PC-9 (cell line): ENCODE measurements at regions not wholly inside any gene's neighbourhood (a gene's known extent, or its start where the extent isn't known, plus 50 kb on each side); places are given as distances from the start of the nearest gene placed in this dataset.

Experiments used
- BruUV-seq: library from RNA; stranded (reverse); fragments of 400-500 nt; replicated peaks from 2 replicates; lab custom pipeline; 2021; lab: Mats Ljungman, UMichigan
- CTCF ChIA-PET: fragments of 300-600 bp; sonication (Branson Sonifier 250); formaldehyde crosslinking; loops from one replicate; lab custom pipeline; 2022; ENCODE audit warnings: antibody characterized with exemption; lab: Charles Lee
- POLR2A ChIA-PET: fragments of 300-600 bp; sonication (Branson Sonifier 250); formaldehyde crosslinking; loops from one replicate; lab custom pipeline; 2022; ENCODE audit warnings: antibody characterized with exemption; ENCODE audit not compliant: unreplicated experiment; lab: Charles Lee
- DNase-seq, 2 experiments: peaks; one replicate each; pipeline versions ENCODE4 v3.0.0 to v3.0.0-alpha.2; 2015 to 2022; ENCODE audit warnings: mixed read lengths in 1 of 2
- H2AFZ ChIP-seq: fragments of 200-600 bp; sonication (generic); 2 replicates; pipeline ENCODE4 v1.8.1; 2017; ENCODE audit warnings: antibody characterized with exemption
- H3F3A ChIP-seq: fragments of 200-600 bp; sonication (generic); 2 replicates; pipeline ENCODE4 v1.8.1; 2017; ENCODE audit warnings: antibody characterized with exemption, mild to moderate bottlenecking, low read depth; ENCODE audit not compliant: insufficient read depth
- H3K27ac ChIP-seq: fragments of 200-600 bp; sonication (generic); 2 replicates; pipeline ENCODE4 v1.6.1; 2016; ENCODE audit warnings: mixed run types
- H3K27me3 ChIP-seq: fragments of 200-600 bp; sonication (generic); 2 replicates; pipeline ENCODE4 v1.6.1; 2016; ENCODE audit warnings: low read depth, mixed run types; ENCODE audit not compliant: insufficient read depth
- H3K36me3 ChIP-seq: fragments of 200-600 bp; sonication (generic); 2 replicates; pipeline ENCODE4 v1.6.1; 2016; ENCODE audit warnings: low read depth, mixed run types
- H3K4me1 ChIP-seq: fragments of 200-600 bp; sonication (generic); replicated peaks from 2 replicates; pipeline ENCODE4 v1.6.1; 2016; ENCODE audit warnings: mixed run types; ENCODE audit not compliant: insufficient read depth
- H3K4me2 ChIP-seq: fragments of 200-600 bp; sonication (generic); 2 replicates; pipeline ENCODE4 v1.6.1; 2017; ENCODE audit warnings: mixed run types
- H3K4me3 ChIP-seq: fragments of 200-600 bp; sonication (generic); 2 replicates; pipeline ENCODE4 v1.6.1; 2016; ENCODE audit warnings: mixed run types
- H3K79me2 ChIP-seq: fragments of 200-600 bp; sonication (generic); 2 replicates; pipeline ENCODE4 v1.6.1; 2017; ENCODE audit warnings: low read depth, mixed run types
- H3K9me2 ChIP-seq: fragments of 200-600 bp; sonication (generic); 2 replicates; pipeline ENCODE4 v1.8.1; 2017; ENCODE audit warnings: mild to moderate bottlenecking; ENCODE audit not compliant: insufficient read depth
- H3K9me3 ChIP-seq: fragments of 200-600 bp; sonication (generic); 2 replicates; pipeline ENCODE4 v1.8.1; 2016; ENCODE audit warnings: low read depth; ENCODE audit not compliant: insufficient read depth
- H4K20me1 ChIP-seq: fragments of 200-600 bp; sonication (generic); 2 replicates; pipeline ENCODE4 v1.8.1; 2017; ENCODE audit not compliant: insufficient read depth
- CTCF ChIP-seq: fragments of 200-600 bp; sonication (generic); conservative IDR thresholded peaks from 2 replicates; pipeline ENCODE4 v1.6.1; 2017; ENCODE audit warnings: mixed run types, antibody characterized with exemption, mild to moderate bottlenecking, moderate library complexity
- EZH2 ChIP-seq: fragments of 200-600 bp; sonication (generic); IDR thresholded peaks from 2 replicates; pipeline ENCODE4 v1.8.0; 2017; ENCODE audit warnings: antibody characterized with exemption, low read depth
- intact Hi-C: fragments of 100-400 bp; cut with micrococcal nuclease; formaldehyde crosslinking; loops from one replicate; pipeline ENCODE4 v1.10.0; 2022; ENCODE audit not compliant: unreplicated experiment

GRCh38 chrX:97666890-97667289 lies 783.2 kb downstream of the RPA4 start:
- Histone ChIP-seq H3K4me1 (no peaks in the 10 kb centered on the region), H3F3A (no peaks in the 10 kb centered on the region), H3K9me3 (no peaks in the 10 kb centered on the region), H3K27ac (no peak overlapping the region), H3K79me2 (no peaks in the 10 kb centered on the region), H3K9me2 (no peaks in the 10 kb centered on the region), H4K20me1 (no peaks in the 10 kb centered on the region), H3K27me3 (no peaks in the 10 kb centered on the region), H3K4me2 (no peak overlapping the region), H2AFZ (no peak overlapping the region), H3K36me3 (no peaks in the 10 kb centered on the region), H3K4me3 (no peak overlapping the region)
- no peak for DNase-seq
- ChIA-PET POLR2A (no interaction called here), CTCF (no interaction called here)
- intact Hi-C loops = no loop called here
- TF ChIP-seq EZH2 (no peak), CTCF (no peak)
- BruUV-seq = no TSS peak

GRCh38 chrX:97668126-97668525 lies 784.4 kb downstream of the RPA4 start:
- Histone ChIP-seq H3K4me3 (no peak overlapping the region), H3K4me2 (no peak overlapping the region), H4K20me1 (no peaks in the 10 kb centered on the region), H3K9me2 (no peaks in the 10 kb centered on the region), H3K9me3 (no peaks in the 10 kb centered on the region), H3K79me2 (no peaks in the 10 kb centered on the region), H3F3A (no peaks in the 10 kb centered on the region), H3K27me3 (no peaks in the 10 kb centered on the region), H3K36me3 (no peaks in the 10 kb centered on the region), H3K4me1 (no peaks in the 10 kb centered on the region), H3K27ac (no peak overlapping the region), H2AFZ (no peak overlapping the region)
- BruUV-seq = no TSS peak
- intact Hi-C loops = no loop called here
- ChIA-PET POLR2A (no interaction called here), CTCF (no interaction called here)
- no peak for DNase-seq
- TF ChIP-seq CTCF (no peak), EZH2 (no peak)

- DNase-seq = no peak
- CTCF ChIA-PET = no interaction called here
- Histone ChIP-seq H3K4me3 (no peak overlapping the region), H3K4me2 (no peak overlapping the region), H3K27me3 (no peaks in the 10 kb centered on the region), H3K27ac (no peak overlapping the region), H3K9me3 (no peaks in the 10 kb centered on the region), H3K9me2 (no peaks in the 10 kb centered on the region), H3F3A (no peaks in the 10 kb centered on the region), H3K79me2 (no peaks in the 10 kb centered on the region), H3K36me3 (no peaks in the 10 kb centered on the region), H2AFZ (no peak overlapping the region), H3K4me1 (no peaks in the 10 kb centered on the region), H4K20me1 (no peaks in the 10 kb centered on the region)
- TF ChIP-seq CTCF (no peak), EZH2 (no peak)
- no TSS peak for BruUV-seq
- intact Hi-C loops = no loop called here
- POLR2A ChIA-PET = no interaction called here
These were observed 788.4 kb downstream of the RPA4 start for GRCh38 chrX:97672138-97672537.
